ENCODE measurements at regions not wholly inside any gene's neighbourhood (a gene's known extent, or its start where the extent isn't known, plus 50 kb on each side); places are given as distances from the start of the nearest gene placed in this dataset.

DNA sequence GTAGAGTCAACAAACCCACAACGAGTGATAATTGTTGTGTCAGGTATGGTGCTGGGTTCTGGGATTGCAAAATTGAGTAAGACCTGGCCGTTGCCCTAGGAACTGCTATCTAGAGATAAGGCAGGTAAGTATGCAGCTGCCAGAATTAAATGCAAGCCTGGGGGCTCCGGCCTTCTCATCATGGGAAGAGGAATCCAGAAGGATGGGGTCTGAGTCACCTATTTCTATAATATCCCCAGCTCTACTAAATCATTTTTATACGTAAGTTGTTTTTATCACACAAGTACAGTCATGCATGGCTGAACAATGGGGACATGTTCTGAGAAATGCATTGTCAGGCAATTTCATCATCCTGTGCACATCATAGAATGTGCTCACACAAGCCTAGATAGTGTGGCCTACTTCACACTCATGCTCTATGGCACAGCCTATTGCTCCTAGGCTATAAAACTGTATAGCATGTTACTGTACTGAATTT lies 203.0 kb downstream of the KLF5 start:
- TF ChIP-seq, protein P1, sequence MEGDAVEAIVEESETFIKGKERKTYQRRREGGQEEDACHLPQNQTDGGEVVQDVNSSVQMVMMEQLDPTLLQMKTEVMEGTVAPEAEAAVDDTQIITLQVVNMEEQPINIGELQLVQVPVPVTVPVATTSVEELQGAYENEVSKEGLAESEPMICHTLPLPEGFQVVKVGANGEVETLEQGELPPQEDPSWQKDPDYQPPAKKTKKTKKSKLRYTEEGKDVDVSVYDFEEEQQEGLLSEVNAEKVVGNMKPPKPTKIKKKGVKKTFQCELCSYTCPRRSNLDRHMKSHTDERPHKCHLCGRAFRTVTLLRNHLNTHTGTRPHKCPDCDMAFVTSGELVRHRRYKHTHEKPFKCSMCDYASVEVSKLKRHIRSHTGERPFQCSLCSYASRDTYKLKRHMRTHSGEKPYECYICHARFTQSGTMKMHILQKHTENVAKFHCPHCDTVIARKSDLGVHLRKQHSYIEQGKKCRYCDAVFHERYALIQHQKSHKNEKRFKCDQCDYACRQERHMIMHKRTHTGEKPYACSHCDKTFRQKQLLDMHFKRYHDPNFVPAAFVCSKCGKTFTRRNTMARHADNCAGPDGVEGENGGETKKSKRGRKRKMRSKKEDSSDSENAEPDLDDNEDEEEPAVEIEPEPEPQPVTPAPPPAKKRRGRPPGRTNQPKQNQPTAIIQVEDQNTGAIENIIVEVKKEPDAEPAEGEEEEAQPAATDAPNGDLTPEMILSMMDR (conservative IDR thresholded peaks at IDR 0.05; ENCODE audit: low read depth, low read length) = no peak
- no peak for TF ChIP-seq EZH2 (IDR thresholded peaks at IDR 0.05; ENCODE audit: low read length, unreplicated experiment)

Data from PC-3 (cell line).